HepG2 (cell line): ENCODE measurements at regions not wholly inside any gene's neighbourhood (a gene's known extent, or its start where the extent isn't known, plus 50 kb on each side); places are given as distances from the start of the nearest gene placed in this dataset.

ENCODE experiments used
- ATAC-seq: fragments of 200-7000 bp; cut with Tn5 transposase; 3 replicates; pipeline ENCODE4 v1.9.1; 2020; ENCODE audit warnings: mild to moderate bottlenecking, moderate library complexity
- BruUV-seq: library from RNA; stranded (reverse); fragments of 400-500 nt; replicated peaks from 2 replicates; lab custom pipeline; 2021; lab: Mats Ljungman, UMichigan
- CTCF ChIA-PET: fragments of 300-600 bp; formaldehyde crosslinking; extraction: SDS; loops from one replicate; lab custom pipeline; 2021; ENCODE audit warnings: low total read pairs, inconsistent platforms, low intra/inter-chr PET ratio; lab: Yijun Ruan, JAX
- POLR2A ChIA-PET: fragments of 350-600 bp; sonication (Branson Sonifier 250); formaldehyde crosslinking; loops from one replicate; lab custom pipeline; 2020; ENCODE audit warnings: antibody characterized with exemption, inconsistent platforms; lab: Yijun Ruan, JAX
- DNase-seq: peaks from one replicate; pipeline ENCODE4 v3.0.0-alpha.2; 2015; ENCODE audit warnings: low spot score
- FAIRE-seq: peaks from 3 replicates; lab custom pipeline; 2011; peaks lifted over from hg19 to GRCh38; lab: Jason Lieb, UNC
- H2AFZ ChIP-seq: one replicate; pipeline ENCODE4 v1.6.1; 2011; ENCODE audit warnings: low read length, inconsistent platforms
- H3K27ac ChIP-seq: fragments of 300-600 bp; 3 replicates; pipeline ENCODE4 v1.8.0; 2011; ENCODE audit warnings: mixed run types, mild to moderate bottlenecking, mixed read lengths, low read length, inconsistent platforms; ENCODE audit not compliant: insufficient read depth; ENCODE audit errors: extremely low read length
- H3K27me3 ChIP-seq, 2 experiments: fragments of 200-600 bp in 1 of 2; 2 replicates in 1 of 2; 3 replicates in 1 of 2; pipeline versions ENCODE4 v1.6.0 to v1.8.0; 2011; ENCODE audit warnings: low read length in 2 of 2, mild to moderate bottlenecking in 2 of 2, moderate library complexity in 2 of 2, inconsistent platforms in 1 of 2; ENCODE audit not compliant: insufficient read depth in 2 of 2, control insufficient read depth in 1 of 2
- H3K36me3 ChIP-seq, 2 experiments: fragments of 200-600 bp in 1 of 2; replicated peaks in 1 of 2; 2 replicates in 1 of 2; 3 replicates in 1 of 2; pipeline versions ENCODE4 v1.5.1 to v1.8.0; 2011; ENCODE audit warnings: low read length in 2 of 2, inconsistent platforms in 1 of 2; ENCODE audit not compliant: insufficient read depth in 2 of 2, control insufficient read depth in 1 of 2
- H3K4me1 ChIP-seq: 2 replicates; pipeline ENCODE4 v1.5.1; 2012; ENCODE audit warnings: low read length, inconsistent platforms; ENCODE audit not compliant: insufficient read depth
- H3K4me2 ChIP-seq: 2 replicates; pipeline ENCODE4 v1.6.0; 2011; ENCODE audit warnings: low read depth, low read length, inconsistent platforms
- H3K4me3 ChIP-seq, 3 experiments: fragments of 200-600 bp in 1 of 3; sonication (generic), shearing (Covaris generic) in 1 of 3; replicated peaks in 1 of 3; 2 replicates each; pipeline ENCODE4 v1.5.1; 2011 to 2016; ENCODE audit warnings: low read length in 3 of 3, inconsistent platforms in 2 of 3, low read depth in 2 of 3, mild to moderate bottlenecking in 2 of 3, control low read depth in 1 of 3, mixed read lengths in 1 of 3; ENCODE audit not compliant: insufficient read depth in 1 of 3
- H3K79me2 ChIP-seq: one replicate; pipeline ENCODE4 v1.6.1; 2011; ENCODE audit warnings: low read length, inconsistent platforms; ENCODE audit not compliant: insufficient read depth
- H3K9ac ChIP-seq: 2 replicates; pipeline ENCODE4 v1.6.0; 2011; ENCODE audit warnings: mild to moderate bottlenecking, low read depth, low read length, inconsistent platforms; ENCODE audit not compliant: insufficient read depth
- H3K9me3 ChIP-seq: 2 replicates; pipeline ENCODE4 v1.5.1; 2012; ENCODE audit warnings: mild to moderate bottlenecking, low read length
- H4K20me1 ChIP-seq: 2 replicates; pipeline ENCODE4 v1.6.0; 2011; ENCODE audit warnings: inconsistent platforms, mild to moderate bottlenecking, low read length, moderate library complexity; ENCODE audit not compliant: insufficient read depth
- CCDC6 ChIP-seq: sonication (generic); formaldehyde crosslinking; IDR thresholded peaks from 2 replicates; pipeline ENCODE4 v1.8.1; 2022; ENCODE audit warnings: mild to moderate bottlenecking, missing genetic modification reagents, moderate library complexity
- ZBTB8A ChIP-seq: sonication (generic); formaldehyde crosslinking; IDR thresholded peaks from 2 replicates; pipeline ENCODE4 v1.4.0; 2020; ENCODE audit warnings: mild to moderate bottlenecking, low read depth, missing genetic modification reagents, borderline replicate concordance
- ZFP36L2 ChIP-seq: sonication (generic); formaldehyde crosslinking; IDR thresholded peaks from 2 replicates; pipeline ENCODE4 v1.4.0; 2020; ENCODE audit warnings: missing genetic modification reagents
- ZFP82 ChIP-seq: sonication (generic); formaldehyde crosslinking; IDR thresholded peaks from 2 replicates; pipeline ENCODE4 v1.5.1; 2020; ENCODE audit warnings: mild to moderate bottlenecking, missing genetic modification reagents, borderline replicate concordance
- ZNF251 ChIP-seq: sonication (generic); formaldehyde crosslinking; IDR thresholded peaks from 2 replicates; pipeline ENCODE4 v1.9.0; 2021; ENCODE audit warnings: mild to moderate bottlenecking, missing genetic modification reagents
- ZNF33A ChIP-seq: sonication (generic); formaldehyde crosslinking; IDR thresholded peaks from 2 replicates; pipeline ENCODE4 v1.5.1; 2020; ENCODE audit warnings: missing genetic modification reagents, mild to moderate bottlenecking, moderate library complexity, borderline replicate concordance
- ZNF343 ChIP-seq: sonication (generic); formaldehyde crosslinking; IDR thresholded peaks from 2 replicates; pipeline ENCODE4 v1.4.0; 2020; ENCODE audit warnings: mild to moderate bottlenecking, missing genetic modification reagents
- ZNF598 ChIP-seq: sonication (generic); formaldehyde crosslinking; IDR thresholded peaks from 2 replicates; pipeline ENCODE4 v1.5.1; 2020; ENCODE audit warnings: mild to moderate bottlenecking, missing genetic modification reagents, borderline replicate concordance
- ZNF616 ChIP-seq: sonication (generic); formaldehyde crosslinking; IDR thresholded peaks from 2 replicates; pipeline ENCODE4 v1.5.0; 2020; ENCODE audit warnings: low read depth, mild to moderate bottlenecking, missing genetic modification reagents
- ZNF776 ChIP-seq: sonication (generic); formaldehyde crosslinking; IDR thresholded peaks from 2 replicates; pipeline ENCODE4 v1.4.0; 2020; ENCODE audit warnings: mild to moderate bottlenecking, missing genetic modification reagents
- WGBS: methylation state at CpG from one replicate; pipeline ENCODE4 v1.1.6; 2017; ENCODE audit warnings: low lambda C conversion rate; 5-methylcytosine and 5-hydroxymethylcytosine counted together
- in situ Hi-C: cut with HindIII; loops from 2 replicates; pipeline ENCODE4 v1.10.0; 2017; ENCODE audit warnings: low pct_unique_long_range_greater_than_20kb; ENCODE audit not compliant: extremely low pct_ligation_motif_present
- intact Hi-C: fragments of 100-400 bp; cut with micrococcal nuclease; formaldehyde crosslinking; loops from one replicate; pipeline ENCODE4 v1.10.0; 2022; ENCODE audit not compliant: unreplicated experiment
- TF ChIP-seq, protein P1 (sequence below): sonication (generic); formaldehyde crosslinking; IDR thresholded peaks from 2 replicates; pipeline ENCODE4 v1.8.1; 2023; ENCODE audit warnings: missing genetic modification reagents, mild to moderate bottlenecking, borderline replicate concordance
- TF ChIP-seq, protein P2 (sequence below): sonication (generic); formaldehyde crosslinking; IDR thresholded peaks from 2 replicates; pipeline ENCODE4 v1.4.0; 2020; ENCODE audit warnings: missing genetic modification reagents

DNA sequence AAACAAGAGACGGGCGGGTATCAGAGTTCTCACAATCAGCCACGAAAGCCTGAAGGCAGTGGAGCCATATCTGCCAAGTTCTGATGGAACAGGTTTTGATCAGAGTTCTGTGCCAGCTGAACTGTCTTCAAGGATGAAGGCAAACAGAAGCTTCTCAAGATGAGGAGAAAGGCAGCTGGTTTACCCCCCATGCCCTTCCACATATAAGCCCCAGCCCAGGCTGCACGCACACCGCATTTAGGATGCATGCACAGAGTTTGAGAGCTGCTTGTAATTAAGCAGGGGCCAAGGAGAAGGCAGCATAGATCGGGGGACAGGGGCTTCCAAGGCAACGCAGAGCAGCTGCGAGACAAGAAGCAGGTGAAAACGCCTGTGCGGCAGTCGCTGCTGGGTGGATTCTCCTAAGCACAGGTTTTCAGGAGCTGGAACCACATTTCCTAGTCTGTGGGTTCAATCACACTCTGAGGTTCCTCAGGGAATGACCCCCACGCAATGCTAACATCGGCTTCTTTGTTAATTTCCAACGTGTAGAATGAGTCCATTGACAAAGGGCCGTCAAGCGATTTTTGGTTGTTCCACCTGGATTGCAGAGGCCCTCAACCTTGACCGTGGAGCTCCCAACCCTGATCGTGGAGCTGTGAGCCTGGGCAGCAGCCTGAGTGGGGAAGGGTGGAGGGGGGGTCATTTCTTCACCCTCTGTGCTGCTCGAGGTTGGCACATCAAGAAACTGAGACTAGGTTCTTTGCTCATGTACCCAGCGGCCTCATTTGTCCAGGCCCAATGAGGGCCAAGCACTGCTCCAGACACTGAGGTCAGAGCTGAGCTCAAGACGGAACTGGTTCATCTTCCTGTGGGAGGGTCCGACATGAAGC, 81.7 kb upstream of the SHISAL1 start:
- no TSS peak for BruUV-seq
- Histone ChIP-seq H3K27ac (no peak overlapping the region), H3K9ac (no peak overlapping the region), H3K4me1 (no peaks in the 10 kb centered on the region), H3K27me3 (peaks cover 7 to 47% of the 10 kb centered on the region in 2 experiments), H3K79me2 (no peaks in the 10 kb centered on the region), H3K4me3 (no peak overlapping the region), H2AFZ (no peak overlapping the region)
- ATAC-seq: no peak
- CTCF ChIA-PET: no interaction called here
- in situ Hi-C loops: no loop called here
- no peak for TF ChIP-seq ZNF33A (CRISPR knock-in tag)
- TF ChIP-seq ZNF598: no peak
- TF ChIP-seq, protein P1, sequence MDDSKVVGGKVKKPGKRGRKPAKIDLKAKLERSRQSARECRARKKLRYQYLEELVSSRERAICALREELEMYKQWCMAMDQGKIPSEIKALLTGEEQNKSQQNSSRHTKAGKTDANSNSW (CRISPR knock-in tag): no peak
- TF ChIP-seq ZNF776 (CRISPR knock-in tag): no peak
- TF ChIP-seq ZNF343 (CRISPR knock-in tag): no peak
- no peak for TF ChIP-seq ZBTB8A (CRISPR knock-in tag)
- TF ChIP-seq CCDC6 (CRISPR knock-in tag): no peak
- no peak for TF ChIP-seq ZFP36L2
- TF ChIP-seq ZNF251 (CRISPR knock-in tag): no peak
- TF ChIP-seq, protein P2, sequence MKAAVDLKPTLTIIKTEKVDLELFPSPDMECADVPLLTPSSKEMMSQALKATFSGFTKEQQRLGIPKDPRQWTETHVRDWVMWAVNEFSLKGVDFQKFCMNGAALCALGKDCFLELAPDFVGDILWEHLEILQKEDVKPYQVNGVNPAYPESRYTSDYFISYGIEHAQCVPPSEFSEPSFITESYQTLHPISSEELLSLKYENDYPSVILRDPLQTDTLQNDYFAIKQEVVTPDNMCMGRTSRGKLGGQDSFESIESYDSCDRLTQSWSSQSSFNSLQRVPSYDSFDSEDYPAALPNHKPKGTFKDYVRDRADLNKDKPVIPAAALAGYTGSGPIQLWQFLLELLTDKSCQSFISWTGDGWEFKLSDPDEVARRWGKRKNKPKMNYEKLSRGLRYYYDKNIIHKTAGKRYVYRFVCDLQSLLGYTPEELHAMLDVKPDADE (CRISPR knock-in tag): no peak
- TF ChIP-seq ZNF616 (CRISPR knock-in tag): no peak
- TF ChIP-seq ZFP82 (CRISPR knock-in tag): no peak
- TF ChIP-seq, all 625 proteins: peak for 0
- H3K4me2 ChIP-seq: no peak overlapping the region
- WGBS: 45% methylated on average over 16 of the region's 22 CpGs
- no peaks in the 10 kb centered on the region for H4K20me1 ChIP-seq
- POLR2A ChIA-PET: no interaction called here
- intact Hi-C loops: no loop called here
- no peaks in the 10 kb centered on the region for H3K36me3 ChIP-seq
- FAIRE-seq: no peak
- DNase-seq: no peak
- H3K9me3 ChIP-seq: no peaks in the 10 kb centered on the region
